GM12873 (cell line): ENCODE measurements at regions not wholly inside any gene's neighbourhood (a gene's known extent, or its start where the extent isn't known, plus 50 kb on each side); places are given as distances from the start of the nearest gene placed in this dataset.

Source experiments
- CTCF ChIP-seq: IDR thresholded peaks from 2 replicates; pipeline ENCODE4 v1.5.1; 2012; ENCODE audit warnings: low read depth, mild to moderate bottlenecking, moderate library complexity, low read length, control low read depth; ENCODE audit not compliant: insufficient read depth; ENCODE audit errors: missing control alignments

- no peak for TF ChIP-seq CTCF
Observed at GRCh38 chr15:93917181-93917580, 314.2 kb upstream of the MCTP2 start.

- no peak for TF ChIP-seq CTCF
Observed at GRCh38 chr15:93913871-93914270, 317.5 kb upstream of the MCTP2 start.

- no peak for TF ChIP-seq CTCF
Observed at GRCh38 chr15:93913310-93913709, 318.1 kb upstream of the MCTP2 start.

GRCh38 chr15:93900476-93901400 is 330.6 kb upstream of the MCTP2 start:
- TF ChIP-seq CTCF, result no peak

GRCh38 chr15:93899817-93900216 is 331.5 kb upstream of the MCTP2 start:
- TF ChIP-seq CTCF, result no peak

- TF ChIP-seq CTCF, result no peak
Observed at GRCh38 chr15:93897377-93897776, 334.0 kb upstream of the MCTP2 start.

GRCh38 chr15:93895976-93896770 is 335.2 kb upstream of the MCTP2 start:
- no peak for TF ChIP-seq CTCF
